ENCODE measurements at regions not wholly inside any gene's neighbourhood (a gene's known extent, or its start where the extent isn't known, plus 50 kb on each side); places are given as distances from the start of the nearest gene placed in this dataset.
"Not testable (repeated sequence)": the region's sequence is repeated elsewhere in the genome, so short reads cannot be mapped to it uniquely, and the experiment has no call there.

DNA sequence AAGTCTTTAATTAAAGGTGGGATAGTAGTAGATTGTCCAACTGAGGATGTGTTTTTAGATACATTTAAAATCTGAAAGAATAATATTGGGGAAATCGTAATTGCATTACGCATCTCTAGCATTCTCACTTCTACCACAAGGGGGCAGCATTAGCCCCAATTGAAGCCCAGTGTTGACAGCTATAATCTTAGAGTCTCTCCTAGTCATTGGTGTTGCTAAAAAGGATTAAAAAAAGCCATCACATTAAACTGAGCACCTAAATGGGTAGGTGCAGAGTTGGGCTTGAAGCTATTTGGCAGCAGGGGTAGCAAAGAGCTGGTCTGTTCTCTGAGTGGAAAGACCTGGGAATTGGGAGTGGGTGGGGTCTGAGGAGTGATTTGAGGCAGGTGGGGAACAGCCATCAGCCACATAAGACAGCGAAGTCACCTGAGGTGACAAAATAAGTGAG is 177.2 kb downstream of the OSTF1 start:
- peak; percentile 38 for ATAC-seq
- intact Hi-C loops (cut with DNase I, micrococcal nuclease), result no loop called here
- peak in 1 of 2 donors; percentile 44 for DNase-seq

DNA sequence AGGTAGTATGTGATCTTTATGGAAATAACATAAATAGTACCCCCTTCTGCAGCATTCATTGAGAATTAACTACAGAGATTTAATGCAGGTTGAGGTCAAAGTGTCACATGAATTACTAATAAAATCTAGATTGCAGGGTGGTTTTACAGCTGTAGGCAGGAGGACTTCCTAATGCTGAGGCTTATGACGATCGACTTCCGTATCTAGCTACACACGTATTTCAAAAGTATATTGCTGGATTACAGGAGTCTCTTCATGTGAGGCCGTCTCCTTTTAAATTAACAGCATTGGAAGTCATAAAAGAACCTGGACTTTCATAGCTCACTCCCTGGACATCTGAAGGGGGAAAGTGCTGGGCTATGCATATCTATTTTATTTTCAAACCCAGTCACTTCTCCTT is 180.9 kb downstream of the OSTF1 start:
- DNase-seq, result no peak
- intact Hi-C loops (cut with DNase I, micrococcal nuclease), result no loop called here
- peak; percentile 91 for ATAC-seq

DNA sequence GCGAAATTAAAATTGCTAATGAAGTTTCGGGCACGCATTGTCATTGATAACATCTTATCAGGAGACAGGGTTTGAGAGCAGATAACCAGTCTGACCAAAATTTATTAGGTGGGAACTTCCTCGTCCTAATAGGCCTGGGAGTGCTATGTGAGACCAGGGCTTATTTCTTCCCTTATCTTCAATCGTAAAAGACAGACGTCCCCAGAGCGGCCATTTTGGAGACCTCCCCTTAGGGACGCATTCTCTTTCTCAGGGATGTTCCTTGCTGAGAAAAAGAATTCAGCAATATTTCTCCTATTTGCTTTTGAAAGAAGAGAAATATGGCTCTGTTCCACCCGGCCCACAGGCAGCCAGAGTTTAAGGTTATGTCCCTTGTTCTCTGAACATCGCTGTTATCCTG is 184.7 kb downstream of the OSTF1 start:
- ATAC-seq; DNase-seq; intact Hi-C loops (cut with DNase I, micrococcal nuclease): not testable (repeated sequence)

DNA sequence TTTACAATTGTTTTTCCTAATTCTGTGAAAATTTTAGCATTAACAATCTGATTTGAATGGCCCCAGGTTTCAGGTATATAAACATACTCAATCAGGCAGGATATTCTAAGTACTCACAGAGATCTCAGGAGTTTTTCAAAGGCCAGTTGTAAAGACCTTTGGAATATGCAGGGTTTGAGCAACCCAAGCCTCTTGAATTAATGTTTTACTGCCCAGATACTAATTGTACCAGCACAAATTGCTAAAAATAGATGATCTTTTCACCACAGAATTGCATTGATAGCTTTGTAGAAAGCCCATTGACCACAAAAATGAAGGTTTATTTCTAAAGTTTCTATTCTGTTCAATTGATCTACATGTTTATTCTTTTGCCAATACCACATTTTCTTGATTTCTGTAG is 186.5 kb downstream of the OSTF1 start:
- DNase-seq (no peak), ATAC-seq (no peak)
- intact Hi-C loops (cut with DNase I, micrococcal nuclease), result no loop called here

DNA sequence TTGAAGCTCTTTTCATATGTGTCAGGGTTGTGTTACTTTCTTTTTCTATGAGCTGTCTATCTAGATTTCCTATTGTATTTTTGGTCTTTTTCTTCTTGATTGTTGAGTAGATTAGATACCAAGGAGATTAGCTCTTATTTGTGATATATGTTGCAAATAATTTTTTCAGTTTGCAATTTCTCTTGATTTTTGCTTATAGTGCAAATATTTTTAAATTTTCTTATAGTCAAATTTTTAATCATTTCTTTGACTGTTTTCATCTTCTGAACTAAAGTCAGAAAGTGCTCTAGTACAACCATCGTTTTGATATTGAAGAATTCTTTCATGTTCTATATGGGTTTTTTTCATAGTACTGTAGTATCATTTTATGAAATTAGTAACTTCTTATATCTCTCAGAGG is 193.7 kb downstream of the OSTF1 start:
- intact Hi-C loops (cut with DNase I, micrococcal nuclease), result no loop called here
- DNase-seq, result no peak
- ATAC-seq, result no peak

DNA sequence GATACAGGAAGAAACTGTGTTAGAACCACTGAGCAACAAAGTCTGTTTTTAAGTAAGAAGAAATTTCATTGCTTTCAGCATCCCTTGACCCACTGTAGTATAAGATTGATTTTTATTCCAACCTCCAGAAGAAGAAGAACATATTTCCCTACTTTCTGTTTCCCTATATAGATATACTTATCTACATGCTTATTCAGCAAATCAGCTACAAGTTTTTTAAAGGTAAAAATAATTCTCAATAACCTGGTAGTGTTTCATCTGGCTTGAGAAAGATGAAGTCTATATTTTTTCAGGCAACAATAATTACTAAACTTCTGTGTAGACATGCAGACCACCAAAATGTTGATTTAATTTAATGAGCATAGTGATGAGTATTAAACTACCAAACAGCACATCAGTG is 201.0 kb downstream of the OSTF1 start:
- ATAC-seq (no peak), DNase-seq (no peak)
- intact Hi-C loops (cut with DNase I, micrococcal nuclease), result no loop called here

DNA sequence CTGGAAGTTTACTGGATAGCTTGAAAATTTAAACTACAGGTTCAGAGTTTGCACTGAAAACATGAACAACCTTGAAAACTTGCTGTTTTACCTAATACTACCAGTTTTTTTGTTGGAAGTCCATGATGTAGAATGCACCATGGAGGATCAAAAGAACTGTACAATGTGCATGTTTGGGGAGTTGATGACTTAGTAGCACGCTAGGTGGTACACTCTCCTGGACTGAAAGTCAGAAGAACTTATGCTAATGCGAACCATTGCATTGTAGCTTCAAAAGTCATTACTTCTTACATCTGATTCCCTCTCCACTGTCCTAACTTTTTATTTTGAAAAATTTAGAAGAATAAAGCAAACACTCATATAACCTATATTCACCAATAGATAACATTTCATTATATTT is 211.0 kb downstream of the OSTF1 start:
- no peak for ATAC-seq
- intact Hi-C loops (cut with DNase I, micrococcal nuclease), result no loop called here

DNA sequence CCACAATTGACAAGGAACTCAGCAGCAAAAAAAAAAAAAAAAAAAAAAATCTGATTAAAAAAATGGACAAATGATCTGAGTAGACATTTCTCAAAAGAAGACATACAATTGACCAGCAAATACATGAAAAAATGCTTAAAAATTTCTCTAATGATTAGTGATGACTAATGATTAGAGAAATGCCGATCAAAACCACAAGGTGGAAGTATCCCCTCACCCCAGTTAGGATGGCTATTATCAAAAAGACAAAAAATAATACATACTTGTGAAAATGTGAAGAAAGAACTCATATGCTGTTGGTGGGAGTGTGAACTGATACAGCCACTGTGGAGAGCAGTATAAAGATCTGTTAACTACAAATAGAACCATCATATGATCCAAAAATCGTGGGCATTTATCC is 245.3 kb downstream of the OSTF1 start:
- intact Hi-C loops (cut with DNase I, micrococcal nuclease), result no loop called here
- ATAC-seq, result no peak
- no peak for DNase-seq

More for the DNA sequence above, 211.0 kb downstream of the OSTF1 start:
- DNase-seq, result no peak

DNA sequence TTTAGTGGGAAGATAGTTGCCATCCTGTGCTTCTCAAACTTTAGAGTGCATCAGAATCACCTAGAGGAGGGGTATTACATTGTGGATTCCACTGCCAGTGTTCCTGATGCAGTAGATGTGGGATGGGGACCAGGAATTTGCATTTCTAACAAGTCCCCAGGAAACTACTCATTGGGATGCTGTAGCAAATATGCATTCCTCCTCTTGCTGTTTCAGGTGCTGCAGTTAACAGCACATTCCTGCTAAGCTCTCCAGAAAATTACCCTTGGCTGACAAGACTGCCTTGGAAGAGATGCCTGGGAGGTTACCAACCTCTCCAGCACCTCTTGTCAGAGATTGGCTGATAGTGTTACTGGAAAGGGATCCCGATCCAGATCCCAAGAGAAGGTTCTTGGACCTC is 270.5 kb downstream of the OSTF1 start:
- no peak for DNase-seq
- intact Hi-C loops (cut with DNase I, micrococcal nuclease), result no loop called here
- ATAC-seq, result no peak

DNA sequence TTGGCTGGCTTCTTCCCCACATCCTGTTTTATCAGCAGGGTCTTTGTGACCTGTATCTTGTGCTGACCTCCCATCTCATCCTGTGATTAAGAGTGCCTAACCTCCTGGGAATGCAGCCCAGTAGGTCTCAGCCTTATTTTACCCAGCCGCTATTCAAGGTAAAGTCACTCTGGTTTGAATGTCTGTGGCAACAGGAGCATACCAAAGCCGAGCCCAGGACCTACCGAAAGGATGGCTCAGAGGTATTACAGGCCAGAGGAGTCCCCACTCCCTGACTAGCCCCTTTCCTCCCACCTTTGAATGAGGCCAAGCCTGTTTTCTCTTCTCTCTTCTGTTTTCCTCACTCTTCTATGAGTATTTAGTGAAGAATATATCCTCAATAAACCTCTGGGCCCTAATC is 271.3 kb downstream of the OSTF1 start:
- ATAC-seq (no peak), DNase-seq (no peak)
- intact Hi-C loops (cut with DNase I, micrococcal nuclease), result no loop called here

DNA sequence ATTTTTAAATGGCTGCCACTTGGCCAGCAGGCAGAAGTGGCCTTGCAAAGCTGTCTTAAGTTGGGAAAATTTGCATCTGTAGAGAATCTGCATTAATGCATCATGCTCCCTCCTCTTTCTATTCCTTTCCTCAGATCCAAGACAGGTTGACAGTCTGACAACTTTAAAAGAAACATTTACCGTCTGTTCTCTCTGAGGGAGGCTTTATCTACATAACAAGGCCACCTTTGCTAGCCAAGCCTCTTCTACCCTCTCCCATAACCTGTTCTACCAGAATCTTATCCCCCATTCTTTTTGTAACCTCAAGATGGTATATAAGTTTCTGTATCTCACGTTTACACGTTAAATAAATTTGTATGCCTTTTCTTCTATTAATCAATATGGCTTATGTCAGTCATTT is 271.9 kb downstream of the OSTF1 start:
- DNase-seq (no peak), ATAC-seq (no peak)
- intact Hi-C loops (cut with DNase I, micrococcal nuclease), result no loop called here

DNA sequence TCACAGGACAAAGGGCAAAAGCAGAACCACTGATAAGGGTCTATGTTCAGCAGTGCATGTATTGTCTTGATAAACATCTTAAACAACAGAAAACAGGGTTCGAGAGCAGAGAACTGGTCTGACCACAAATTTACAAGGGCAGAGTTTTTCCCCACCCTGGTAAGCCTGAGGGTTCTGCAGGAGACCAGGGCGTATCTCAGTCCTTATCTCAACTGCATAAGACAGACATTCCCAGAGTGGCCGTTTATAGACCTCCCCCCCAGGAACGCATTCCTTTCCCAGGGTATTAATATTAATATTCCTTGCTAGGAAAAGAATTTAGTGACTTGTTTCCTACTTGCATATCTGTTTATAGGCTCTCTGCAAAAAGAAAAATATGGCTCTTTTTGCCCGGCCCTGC is 274.1 kb downstream of the OSTF1 start:
- ATAC-seq; DNase-seq; intact Hi-C loops (cut with DNase I, micrococcal nuclease): not testable (repeated sequence)

DNA sequence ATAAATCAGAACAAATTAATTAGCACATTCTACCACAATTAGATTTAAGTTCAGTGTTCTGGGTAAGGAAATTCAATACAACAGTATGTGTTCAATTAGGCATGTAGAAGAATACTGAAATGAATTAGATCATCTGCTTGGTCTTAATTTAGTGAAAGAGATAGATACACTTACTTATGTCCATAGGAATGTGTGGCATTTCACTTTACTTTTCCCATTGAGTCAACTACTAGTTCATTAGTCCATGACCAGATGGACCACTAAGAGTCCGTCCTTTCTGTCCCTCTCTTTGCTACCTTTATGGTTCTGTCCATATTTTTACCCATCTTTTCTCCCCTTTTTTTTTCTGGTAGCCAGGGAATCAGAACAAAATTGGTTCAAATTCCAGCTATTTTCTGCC is 276.9 kb downstream of the OSTF1 start:
- ATAC-seq (no peak), DNase-seq (no peak)
- intact Hi-C loops (cut with DNase I, micrococcal nuclease), result no loop called here

DNA sequence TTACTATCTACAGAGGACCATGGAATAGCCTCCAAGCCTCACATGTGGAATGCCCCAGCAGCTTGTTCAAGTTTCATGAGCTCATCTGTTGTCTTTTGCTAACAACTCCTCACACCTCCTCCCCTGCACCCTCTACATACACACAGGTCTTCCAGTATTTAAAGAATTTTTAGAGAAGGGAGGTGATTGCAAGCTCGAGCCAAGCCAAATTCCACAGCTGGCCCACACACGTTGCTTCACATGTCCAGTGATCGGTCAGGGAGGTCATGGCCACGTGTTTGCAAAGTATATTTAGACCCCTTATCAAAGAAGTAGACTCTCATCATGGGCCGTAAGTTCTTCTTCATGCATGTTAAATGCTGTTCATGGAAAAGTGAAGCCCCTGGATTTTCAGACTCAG is 281.7 kb downstream of the OSTF1 start:
- intact Hi-C loops (cut with DNase I, micrococcal nuclease), result loop anchor here in 1 of 2 donors (10.0 kb wide), 1 partner anchor 85 kb away; no protein-coding TSS in a partner anchor
- ATAC-seq (no peak), DNase-seq (no peak)

DNA sequence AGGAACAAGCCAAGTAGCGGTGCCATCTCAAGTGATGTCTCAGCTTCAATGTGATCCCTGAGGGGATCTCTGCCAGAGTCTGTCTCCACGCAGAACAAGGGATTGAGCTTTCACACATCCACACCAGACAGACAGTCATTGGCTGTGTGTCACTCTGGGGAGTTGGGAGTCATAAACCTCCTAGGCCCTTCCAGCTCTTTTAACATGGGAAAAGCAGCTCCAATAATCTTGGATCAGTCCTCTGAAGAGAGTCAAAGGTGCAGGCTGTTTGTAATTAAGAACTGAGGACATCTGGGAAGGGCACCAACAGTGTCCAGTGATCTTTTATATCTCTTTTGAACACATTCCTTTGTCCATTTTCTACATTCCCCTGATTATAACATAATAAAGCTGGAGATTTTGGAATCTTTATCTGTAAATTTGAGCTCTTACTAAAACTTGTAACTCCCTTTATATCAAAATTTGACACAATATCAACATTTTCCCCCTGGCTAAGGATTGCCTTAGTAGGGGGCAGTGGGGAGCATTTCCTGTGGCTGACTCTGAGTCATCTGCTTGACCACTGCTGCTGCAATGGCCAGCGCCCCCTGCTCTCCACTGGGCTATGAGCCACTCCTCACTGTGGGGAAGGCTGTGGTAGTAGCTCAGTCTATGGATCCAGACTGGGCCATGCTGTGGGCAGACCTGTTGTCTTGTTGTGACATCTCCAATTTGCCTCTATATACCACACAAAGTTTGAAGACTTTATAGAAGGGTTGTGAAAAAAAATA is 284.4 kb downstream of the OSTF1 start:
- ATAC-seq (no peak), DNase-seq (no peak)
- intact Hi-C loops (cut with DNase I, micrococcal nuclease), result loop anchor here in 1 of 2 donors (10.0 kb wide), 1 partner anchor 82 kb away; no protein-coding TSS in a partner anchor

DNA sequence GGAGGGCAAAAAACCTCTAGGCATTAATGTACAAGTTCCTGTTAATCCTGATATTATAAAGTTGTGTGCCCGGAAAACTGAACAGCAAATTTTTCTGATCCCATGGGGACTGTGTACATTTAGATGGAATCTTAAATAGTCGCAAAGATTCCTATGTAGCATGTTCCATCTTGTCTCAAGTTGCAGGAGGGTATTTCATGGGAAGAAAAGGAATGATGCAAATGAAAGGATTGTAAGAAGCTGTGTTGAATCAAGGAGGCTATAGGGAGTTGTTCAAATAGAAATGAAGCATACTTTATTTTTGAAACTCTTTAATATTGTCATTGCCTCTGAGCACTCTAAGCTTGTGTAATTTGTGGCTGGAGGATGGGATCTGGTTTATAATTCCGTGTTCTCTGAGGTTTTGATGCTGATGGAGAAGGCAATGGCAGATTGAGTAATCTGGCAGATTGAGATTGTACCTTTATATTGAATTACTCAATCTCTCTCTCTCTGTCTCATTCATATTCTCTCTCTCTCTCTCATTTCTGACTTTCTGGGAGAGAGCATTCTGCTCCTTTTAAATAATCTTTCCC is 288.5 kb downstream of the OSTF1 start:
- no peak for ATAC-seq
- intact Hi-C loops (cut with DNase I, micrococcal nuclease), result loop anchor here in 1 of 2 donors (10.0 kb wide), 1 partner anchor 78 kb away; no protein-coding TSS in a partner anchor
- no peak for DNase-seq

DNA sequence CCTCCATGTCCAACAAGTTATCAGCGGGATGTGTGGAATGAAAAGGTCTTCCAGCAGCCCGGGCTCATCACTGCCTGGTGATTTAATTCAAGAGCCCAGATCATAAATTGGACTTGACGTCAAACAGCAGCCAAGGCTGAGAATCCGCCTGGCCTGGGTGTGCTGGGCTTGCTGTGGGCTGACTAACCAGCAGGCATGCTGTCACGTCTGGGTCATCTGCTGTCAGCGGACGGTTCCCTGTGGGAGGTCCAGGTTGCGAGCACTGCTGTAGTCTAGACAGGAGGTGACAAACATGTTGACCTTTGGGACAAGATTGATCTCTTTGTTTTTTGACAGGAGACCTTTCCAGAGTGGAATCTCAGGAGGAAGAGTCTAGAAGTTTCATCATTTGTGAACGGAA is 289.7 kb downstream of the OSTF1 start:
- ATAC-seq, result no peak
- intact Hi-C loops (cut with DNase I, micrococcal nuclease), result loop anchor here in 1 of 2 donors (10.0 kb wide), 1 partner anchor 77 kb away; no protein-coding TSS in a partner anchor
- DNase-seq, result peak; percentile 15 to 27

DNA sequence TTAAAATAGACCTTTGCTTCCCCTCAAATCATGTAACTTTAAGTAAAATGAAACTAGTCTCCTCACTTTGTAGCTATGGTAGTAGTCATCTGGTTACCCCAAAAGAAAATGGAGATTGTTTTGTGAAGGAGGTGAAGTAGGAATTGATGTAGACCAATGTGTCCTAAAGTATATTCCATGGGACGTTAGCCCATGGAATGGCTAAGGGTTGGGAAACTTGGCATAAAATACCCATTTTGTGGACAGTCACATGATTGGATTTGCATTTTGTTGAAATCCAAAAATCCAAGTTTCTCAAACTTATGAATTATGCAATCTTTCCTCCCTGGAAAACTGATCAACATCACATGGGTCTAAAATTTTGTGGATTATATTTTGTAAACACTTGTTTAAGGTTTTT is 290.6 kb downstream of the OSTF1 start:
- intact Hi-C loops (cut with DNase I, micrococcal nuclease), result loop anchor here in 1 of 2 donors (10.0 kb wide), 1 partner anchor 76 kb away; no protein-coding TSS in a partner anchor
- DNase-seq, result no peak
- ATAC-seq, result no peak

DNA sequence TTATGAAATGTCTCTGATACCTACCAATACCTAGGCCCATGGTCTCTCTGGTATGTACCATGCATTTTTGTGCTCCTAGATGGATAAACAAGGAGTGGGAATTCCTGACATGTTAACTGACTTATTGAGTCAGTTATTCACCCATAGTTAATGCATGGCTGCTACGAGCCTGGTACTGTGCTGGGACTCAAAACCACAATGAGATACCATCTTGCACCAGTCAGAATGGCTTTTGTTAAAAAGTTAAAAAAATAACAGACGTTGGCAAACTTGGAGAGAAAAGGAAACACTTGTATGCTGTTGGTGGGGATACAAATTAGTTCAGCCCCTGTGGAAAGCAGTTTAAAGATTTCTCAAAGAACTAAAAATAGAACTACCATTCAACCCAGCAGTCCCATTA is 293.8 kb downstream of the OSTF1 start:
- intact Hi-C loops (cut with DNase I, micrococcal nuclease), result no loop called here
- ATAC-seq, result no peak
- no peak for DNase-seq

DNA sequence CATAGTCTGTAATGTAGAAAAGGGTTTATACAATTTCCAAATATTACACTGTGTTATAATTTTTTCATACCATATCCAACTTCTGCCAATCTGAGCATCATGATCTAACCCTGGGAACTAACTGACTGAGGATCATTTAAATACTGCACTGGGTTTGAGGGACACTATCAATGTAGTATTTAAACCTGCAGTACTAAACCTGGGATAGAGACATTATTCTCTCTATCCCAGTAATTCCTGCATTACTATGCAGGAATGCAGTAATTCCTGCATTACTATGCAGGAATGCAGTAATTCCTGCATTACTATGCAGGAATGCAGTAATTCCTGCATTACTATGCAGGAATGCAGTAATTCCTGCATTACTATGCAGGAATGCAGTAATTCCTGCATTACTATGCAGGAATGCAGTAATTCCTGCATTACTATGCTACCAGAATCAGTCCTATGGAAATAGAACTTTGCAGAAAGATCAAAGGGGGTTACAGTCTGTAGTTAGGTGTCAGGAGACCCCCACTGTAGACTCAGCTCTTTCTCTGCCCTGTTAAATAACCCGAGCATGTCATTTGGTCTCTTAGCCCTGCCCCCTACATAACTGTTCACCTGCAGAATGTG is 295.2 kb downstream of the OSTF1 start:
- ATAC-seq; intact Hi-C loops (cut with DNase I, micrococcal nuclease); DNase-seq: not testable (repeated sequence)
